ENCODE measurements at regions not wholly inside any gene's neighbourhood (a gene's known extent, or its start where the extent isn't known, plus 50 kb on each side); places are given as distances from the start of the nearest gene placed in this dataset.

DNA sequence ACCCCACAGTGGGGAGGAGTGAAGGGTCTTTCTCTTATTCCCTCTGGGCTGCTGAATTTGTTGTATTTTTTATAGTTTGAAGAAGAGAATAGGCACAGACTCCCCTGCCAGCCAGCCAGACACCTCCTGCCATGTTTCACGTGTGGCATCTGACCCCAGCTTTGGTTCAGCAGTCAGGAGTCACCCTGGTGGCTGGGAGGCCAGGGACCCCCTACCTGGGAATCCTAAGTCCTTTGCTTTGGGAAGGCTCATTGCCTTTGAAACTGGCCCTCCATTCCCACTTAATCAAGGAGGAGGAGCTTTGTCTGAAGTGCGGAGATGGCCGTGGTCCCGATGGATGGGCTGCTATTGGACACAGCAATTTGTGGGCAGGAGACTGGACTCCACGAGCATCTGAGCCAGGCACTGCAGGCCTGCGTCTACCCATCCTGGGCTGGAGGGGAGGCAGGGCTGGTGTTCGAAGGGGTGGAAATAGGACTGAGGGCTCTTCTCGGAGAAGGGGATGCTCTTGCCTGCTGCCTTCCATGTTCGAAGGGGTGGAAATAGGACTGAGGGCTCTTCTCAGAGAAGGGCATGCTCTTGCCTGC lies 196.1 kb downstream of the DLL1 start:
- TF ChIP-seq RELA (CRISPR knock-in tag; IDR thresholded peaks at IDR 0.05; ENCODE audit: borderline replicate concordance) (no peak), ZNF138 (CRISPR knock-in tag; conservative IDR thresholded peaks at IDR 0.05) (no peak), PRRX2 (CRISPR knock-in tag; IDR thresholded peaks at IDR 0.05) (no peak), HMGA2 (CRISPR knock-in tag; IDR thresholded peaks at IDR 0.05) (no peak), CBFB (CRISPR knock-in tag; IDR thresholded peaks at IDR 0.05; ENCODE audit: low read depth) (no peak), MYBL2 (CRISPR knock-in tag; IDR thresholded peaks at IDR 0.05) (no peak), SMAD3 (CRISPR knock-in tag; IDR thresholded peaks at IDR 0.05; ENCODE audit: borderline replicate concordance) (no peak), NR3C1 (CRISPR knock-in tag; conservative IDR thresholded peaks at IDR 0.05; ENCODE audit: low read depth) (no peak), CREB1 (CRISPR knock-in tag; IDR thresholded peaks at IDR 0.05) (no peak), TP53 (CRISPR knock-in tag; IDR thresholded peaks at IDR 0.05) (no peak)
- TF ChIP-seq, protein P1, sequence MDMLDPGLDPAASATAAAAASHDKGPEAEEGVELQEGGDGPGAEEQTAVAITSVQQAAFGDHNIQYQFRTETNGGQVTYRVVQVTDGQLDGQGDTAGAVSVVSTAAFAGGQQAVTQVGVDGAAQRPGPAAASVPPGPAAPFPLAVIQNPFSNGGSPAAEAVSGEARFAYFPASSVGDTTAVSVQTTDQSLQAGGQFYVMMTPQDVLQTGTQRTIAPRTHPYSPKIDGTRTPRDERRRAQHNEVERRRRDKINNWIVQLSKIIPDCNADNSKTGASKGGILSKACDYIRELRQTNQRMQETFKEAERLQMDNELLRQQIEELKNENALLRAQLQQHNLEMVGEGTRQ (CRISPR knock-in tag; IDR thresholded peaks at IDR 0.05) = no peak
- TF ChIP-seq, protein P2, sequence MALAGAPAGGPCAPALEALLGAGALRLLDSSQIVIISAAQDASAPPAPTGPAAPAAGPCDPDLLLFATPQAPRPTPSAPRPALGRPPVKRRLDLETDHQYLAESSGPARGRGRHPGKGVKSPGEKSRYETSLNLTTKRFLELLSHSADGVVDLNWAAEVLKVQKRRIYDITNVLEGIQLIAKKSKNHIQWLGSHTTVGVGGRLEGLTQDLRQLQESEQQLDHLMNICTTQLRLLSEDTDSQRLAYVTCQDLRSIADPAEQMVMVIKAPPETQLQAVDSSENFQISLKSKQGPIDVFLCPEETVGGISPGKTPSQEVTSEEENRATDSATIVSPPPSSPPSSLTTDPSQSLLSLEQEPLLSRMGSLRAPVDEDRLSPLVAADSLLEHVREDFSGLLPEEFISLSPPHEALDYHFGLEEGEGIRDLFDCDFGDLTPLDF (CRISPR knock-in tag; IDR thresholded peaks at IDR 0.05) = no peak
- TF ChIP-seq, protein P3, sequence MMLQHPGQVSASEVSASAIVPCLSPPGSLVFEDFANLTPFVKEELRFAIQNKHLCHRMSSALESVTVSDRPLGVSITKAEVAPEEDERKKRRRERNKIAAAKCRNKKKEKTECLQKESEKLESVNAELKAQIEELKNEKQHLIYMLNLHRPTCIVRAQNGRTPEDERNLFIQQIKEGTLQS (CRISPR knock-in tag; conservative IDR thresholded peaks at IDR 0.05) = no peak
- CTCF ChIA-PET = no interaction called here
- Mint-ChIP-seq H3K36me3 (no peaks in the 10 kb centered on the region), H3K9me3 (0 out of 2 replicates have a peak, but pooled peaks cover 2% of the 10 kb centered on the region), H3K4me3 (no peak overlapping the region), H3K27me3 (ENCODE audit: low read depth) (no peaks in the 10 kb centered on the region), H3K27ac (no peak overlapping the region), H3K4me1 (0 out of 2 replicates have a peak, but pooled peaks cover 3% of the 10 kb centered on the region)
- POLR2A ChIA-PET = no interaction called here
- no peak for ATAC-seq
- DNase-seq (ENCODE audit: low spot score) = no peak

DNA sequence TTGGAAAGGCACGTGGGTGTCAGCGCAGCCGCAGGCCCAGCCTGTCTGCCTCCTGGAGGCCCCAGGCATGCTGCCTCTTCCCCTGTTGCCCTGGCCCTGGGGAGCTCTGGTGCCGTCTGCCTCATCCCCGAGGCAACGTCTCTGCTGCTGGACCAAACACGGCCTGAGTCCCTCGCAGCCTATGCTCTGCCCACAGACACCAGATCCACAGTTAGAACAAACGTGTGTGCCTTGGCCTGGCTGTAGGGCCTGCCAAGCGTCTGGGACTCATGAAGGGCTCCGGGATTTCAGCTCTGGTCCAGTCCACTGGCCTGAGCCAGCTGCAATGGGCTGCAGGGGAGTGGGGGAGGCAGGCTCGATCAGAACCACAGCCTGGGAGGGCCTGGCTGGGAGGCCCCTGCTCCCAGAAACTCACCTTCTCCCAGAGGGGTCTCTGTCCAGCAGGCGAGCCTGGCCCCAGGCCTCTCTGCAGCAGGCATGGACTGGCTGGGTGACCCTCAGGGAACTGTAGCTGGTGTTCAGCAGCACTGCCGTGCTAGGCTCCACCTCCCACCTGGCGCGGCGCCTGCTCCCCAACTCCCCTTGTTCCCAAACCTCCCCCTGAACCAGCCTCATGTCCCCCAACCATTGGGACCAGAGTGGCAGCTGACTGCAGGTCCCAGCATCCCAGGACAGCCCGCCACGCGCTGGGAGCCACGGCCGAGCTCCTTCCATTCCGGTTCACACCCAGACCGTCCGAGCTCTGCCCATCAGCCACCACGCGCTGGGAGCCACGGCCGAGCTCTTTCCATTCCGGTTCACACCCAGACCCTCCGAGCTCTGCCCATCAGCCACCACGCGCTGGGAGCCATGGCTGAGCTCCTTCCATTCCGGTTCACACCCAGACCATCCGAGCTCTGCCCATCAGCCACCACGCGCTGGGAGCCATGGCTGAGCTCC lies 197.0 kb downstream of the DLL1 start:
- no peak overlapping the region for H3K27ac Mint-ChIP-seq
- POLR2A ChIA-PET = no interaction called here
- H3K4me3 Mint-ChIP-seq = no peak overlapping the region
- no peaks in the 10 kb centered on the region for H3K36me3 Mint-ChIP-seq
- no peak for ATAC-seq
- TF ChIP-seq, protein P3 (CRISPR knock-in tag; conservative IDR thresholded peaks at IDR 0.05) = no peak
- TF ChIP-seq ZNF121 (CRISPR knock-in tag; IDR thresholded peaks at IDR 0.05) = no peak
- TF ChIP-seq, protein P4, sequence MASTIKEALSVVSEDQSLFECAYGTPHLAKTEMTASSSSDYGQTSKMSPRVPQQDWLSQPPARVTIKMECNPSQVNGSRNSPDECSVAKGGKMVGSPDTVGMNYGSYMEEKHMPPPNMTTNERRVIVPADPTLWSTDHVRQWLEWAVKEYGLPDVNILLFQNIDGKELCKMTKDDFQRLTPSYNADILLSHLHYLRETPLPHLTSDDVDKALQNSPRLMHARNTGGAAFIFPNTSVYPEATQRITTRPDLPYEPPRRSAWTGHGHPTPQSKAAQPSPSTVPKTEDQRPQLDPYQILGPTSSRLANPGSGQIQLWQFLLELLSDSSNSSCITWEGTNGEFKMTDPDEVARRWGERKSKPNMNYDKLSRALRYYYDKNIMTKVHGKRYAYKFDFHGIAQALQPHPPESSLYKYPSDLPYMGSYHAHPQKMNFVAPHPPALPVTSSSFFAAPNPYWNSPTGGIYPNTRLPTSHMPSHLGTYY (CRISPR knock-in tag; IDR thresholded peaks at IDR 0.05) = no peak
- no peak for TF ChIP-seq ZNF317 (CRISPR knock-in tag; IDR thresholded peaks at IDR 0.05; ENCODE audit: borderline replicate concordance, low read depth)
- no peak for TF ChIP-seq JAZF1 (CRISPR knock-in tag; IDR thresholded peaks at IDR 0.05)
- TF ChIP-seq, protein P5, sequence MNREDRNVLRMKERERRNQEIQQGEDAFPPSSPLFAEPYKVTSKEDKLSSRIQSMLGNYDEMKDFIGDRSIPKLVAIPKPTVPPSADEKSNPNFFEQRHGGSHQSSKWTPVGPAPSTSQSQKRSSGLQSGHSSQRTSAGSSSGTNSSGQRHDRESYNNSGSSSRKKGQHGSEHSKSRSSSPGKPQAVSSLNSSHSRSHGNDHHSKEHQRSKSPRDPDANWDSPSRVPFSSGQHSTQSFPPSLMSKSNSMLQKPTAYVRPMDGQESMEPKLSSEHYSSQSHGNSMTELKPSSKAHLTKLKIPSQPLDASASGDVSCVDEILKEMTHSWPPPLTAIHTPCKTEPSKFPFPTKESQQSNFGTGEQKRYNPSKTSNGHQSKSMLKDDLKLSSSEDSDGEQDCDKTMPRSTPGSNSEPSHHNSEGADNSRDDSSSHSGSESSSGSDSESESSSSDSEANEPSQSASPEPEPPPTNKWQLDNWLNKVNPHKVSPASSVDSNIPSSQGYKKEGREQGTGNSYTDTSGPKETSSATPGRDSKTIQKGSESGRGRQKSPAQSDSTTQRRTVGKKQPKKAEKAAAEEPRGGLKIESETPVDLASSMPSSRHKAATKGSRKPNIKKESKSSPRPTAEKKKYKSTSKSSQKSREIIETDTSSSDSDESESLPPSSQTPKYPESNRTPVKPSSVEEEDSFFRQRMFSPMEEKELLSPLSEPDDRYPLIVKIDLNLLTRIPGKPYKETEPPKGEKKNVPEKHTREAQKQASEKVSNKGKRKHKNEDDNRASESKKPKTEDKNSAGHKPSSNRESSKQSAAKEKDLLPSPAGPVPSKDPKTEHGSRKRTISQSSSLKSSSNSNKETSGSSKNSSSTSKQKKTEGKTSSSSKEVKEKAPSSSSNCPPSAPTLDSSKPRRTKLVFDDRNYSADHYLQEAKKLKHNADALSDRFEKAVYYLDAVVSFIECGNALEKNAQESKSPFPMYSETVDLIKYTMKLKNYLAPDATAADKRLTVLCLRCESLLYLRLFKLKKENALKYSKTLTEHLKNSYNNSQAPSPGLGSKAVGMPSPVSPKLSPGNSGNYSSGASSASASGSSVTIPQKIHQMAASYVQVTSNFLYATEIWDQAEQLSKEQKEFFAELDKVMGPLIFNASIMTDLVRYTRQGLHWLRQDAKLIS (CRISPR knock-in tag; IDR thresholded peaks at IDR 0.05; ENCODE audit: borderline replicate concordance) = no peak
- no peak for TF ChIP-seq IRF2 (CRISPR knock-in tag; IDR thresholded peaks at IDR 0.05; ENCODE audit: borderline replicate concordance, low read depth)
- TF ChIP-seq SMAD3 (CRISPR knock-in tag; IDR thresholded peaks at IDR 0.05; ENCODE audit: borderline replicate concordance) = no peak
- TF ChIP-seq, protein P6, sequence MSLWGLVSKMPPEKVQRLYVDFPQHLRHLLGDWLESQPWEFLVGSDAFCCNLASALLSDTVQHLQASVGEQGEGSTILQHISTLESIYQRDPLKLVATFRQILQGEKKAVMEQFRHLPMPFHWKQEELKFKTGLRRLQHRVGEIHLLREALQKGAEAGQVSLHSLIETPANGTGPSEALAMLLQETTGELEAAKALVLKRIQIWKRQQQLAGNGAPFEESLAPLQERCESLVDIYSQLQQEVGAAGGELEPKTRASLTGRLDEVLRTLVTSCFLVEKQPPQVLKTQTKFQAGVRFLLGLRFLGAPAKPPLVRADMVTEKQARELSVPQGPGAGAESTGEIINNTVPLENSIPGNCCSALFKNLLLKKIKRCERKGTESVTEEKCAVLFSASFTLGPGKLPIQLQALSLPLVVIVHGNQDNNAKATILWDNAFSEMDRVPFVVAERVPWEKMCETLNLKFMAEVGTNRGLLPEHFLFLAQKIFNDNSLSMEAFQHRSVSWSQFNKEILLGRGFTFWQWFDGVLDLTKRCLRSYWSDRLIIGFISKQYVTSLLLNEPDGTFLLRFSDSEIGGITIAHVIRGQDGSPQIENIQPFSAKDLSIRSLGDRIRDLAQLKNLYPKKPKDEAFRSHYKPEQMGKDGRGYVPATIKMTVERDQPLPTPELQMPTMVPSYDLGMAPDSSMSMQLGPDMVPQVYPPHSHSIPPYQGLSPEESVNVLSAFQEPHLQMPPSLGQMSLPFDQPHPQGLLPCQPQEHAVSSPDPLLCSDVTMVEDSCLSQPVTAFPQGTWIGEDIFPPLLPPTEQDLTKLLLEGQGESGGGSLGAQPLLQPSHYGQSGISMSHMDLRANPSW (CRISPR knock-in tag; conservative IDR thresholded peaks at IDR 0.05; ENCODE audit: low read depth) = no peak
- DNase-seq (ENCODE audit: low spot score) = no peak
- H3K4me1 Mint-ChIP-seq = 0 out of 2 replicates have a peak, but pooled peaks cover 3% of the 10 kb centered on the region
- H3K9me3 Mint-ChIP-seq = no peaks in the 10 kb centered on the region
- H3K27me3 Mint-ChIP-seq (ENCODE audit: low read depth) = no peaks in the 10 kb centered on the region
- CTCF ChIA-PET = interaction anchor here (0.5 to 1.3 kb wide), 2 partner anchors 128 to 344 kb away, joined by 4 read pairs; no protein-coding TSS in a partner anchor

All from WTC11 (cell line).